Right cardiac atrium (tissue), 5 donors: ENCODE measurements at regions not wholly inside any gene's neighbourhood (a gene's known extent, or its start where the extent isn't known, plus 50 kb on each side); places are given as distances from the start of the nearest gene placed in this dataset.

Experiments used
- ATAC-seq, 2 donors: fragments of 200-7000 bp; cut with Tn5 transposase; one replicate each; pipeline versions ENCODE4 v1.8.0 to v1.9.1; 2020; ENCODE audit warnings: moderate library complexity in 2 of 2, mild to moderate bottlenecking in 1 of 2
- DNase-seq, 3 donors: peaks; one replicate each; pipeline ENCODE4 v3.0.0-alpha.2; 2020
- H3K27ac ChIP-seq: one replicate; pipeline ENCODE4 v1.5.1; 2013; ENCODE audit warnings: mild to moderate bottlenecking, low read length, control low read depth, moderate library complexity
- H3K27me3 ChIP-seq: one replicate; pipeline ENCODE4 v1.6.1; 2013; ENCODE audit not compliant: control insufficient read depth, insufficient read depth
- H3K4me1 ChIP-seq: one replicate; pipeline ENCODE4 v1.6.1; 2013; ENCODE audit warnings: low read length; ENCODE audit not compliant: control insufficient read depth, insufficient read depth
- H3K4me3 ChIP-seq: one replicate; pipeline ENCODE4 v1.5.1; 2013; ENCODE audit warnings: low read length, control low read depth
- H3K9me3 ChIP-seq: one replicate; pipeline ENCODE4 v1.6.1; 2013; ENCODE audit warnings: low read length; ENCODE audit not compliant: control insufficient read depth
- WGBS: extraction: QIAGEN DNeasy Blood & Tissue Kit; methylation state at CpG from one replicate; pipeline ENCODE4 v1.1.7; 2013; 5-methylcytosine and 5-hydroxymethylcytosine counted together
- intact Hi-C, 4 donors: fragments of 100-400 bp; cut with DNase I; formaldehyde crosslinking; loops; one replicate each; pipeline versions ENCODE4 v1.11.0 to v1.14.0; 2022 to 2023
- donor health status: healthy with polysubstance abuse.
- donor health status: DM: no; HTN: yes; CAD: no.
- donor health status: DM: no; HTN: no; CAD: no.
- donor health status: DM: no; HTN: yes; CAD: no; lungs with severe emphysema.
- donor health status: DM: yes; HTN: yes; CAD: no.

DNA sequence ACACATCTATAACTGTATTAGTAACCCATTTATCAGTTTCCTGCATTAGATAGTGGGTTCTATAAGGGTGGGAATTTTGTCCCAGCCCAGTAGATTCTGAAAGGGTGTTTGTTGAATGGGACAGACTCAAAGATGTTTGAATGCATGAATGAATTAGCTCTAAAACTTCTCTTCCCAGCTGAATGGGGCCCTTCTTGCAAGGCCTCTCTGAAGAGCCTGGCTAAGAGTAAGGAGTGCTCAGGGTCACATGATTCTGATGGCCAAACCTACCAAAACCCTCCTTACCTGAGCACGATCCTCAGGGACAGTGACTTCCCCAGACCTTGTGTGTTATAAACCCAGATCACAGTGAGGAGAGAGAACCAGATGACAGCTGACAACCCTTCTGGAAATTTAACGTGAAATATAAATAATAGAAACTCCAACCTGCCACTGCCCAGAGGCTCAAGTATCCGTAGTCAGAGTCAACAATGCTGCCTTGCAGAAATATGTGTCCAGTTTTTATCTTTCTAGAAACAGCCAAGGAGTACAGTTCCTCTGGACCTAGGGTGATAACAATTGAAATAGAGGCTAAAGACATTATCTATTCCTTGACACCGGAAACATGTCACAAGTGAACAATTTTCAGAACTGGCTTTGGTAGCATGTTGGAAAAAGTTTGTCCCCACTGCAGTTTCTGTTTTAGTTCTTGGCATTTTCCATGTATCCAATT lies 268.9 kb upstream of the MAF start:
- Histone ChIP-seq H3K9me3 (no peaks in the 10 kb centered on the region), H3K27me3 (no peaks in the 10 kb centered on the region), H3K4me3 (no peak overlapping the region), H3K4me1 (no peaks in the 10 kb centered on the region), H3K27ac (no peak overlapping the region)
- ATAC-seq (no peak), DNase-seq (no peak)
- intact Hi-C loops: no loop called here
- 59% methylated on average over 4 of the region's 4 CpGs for WGBS

DNA sequence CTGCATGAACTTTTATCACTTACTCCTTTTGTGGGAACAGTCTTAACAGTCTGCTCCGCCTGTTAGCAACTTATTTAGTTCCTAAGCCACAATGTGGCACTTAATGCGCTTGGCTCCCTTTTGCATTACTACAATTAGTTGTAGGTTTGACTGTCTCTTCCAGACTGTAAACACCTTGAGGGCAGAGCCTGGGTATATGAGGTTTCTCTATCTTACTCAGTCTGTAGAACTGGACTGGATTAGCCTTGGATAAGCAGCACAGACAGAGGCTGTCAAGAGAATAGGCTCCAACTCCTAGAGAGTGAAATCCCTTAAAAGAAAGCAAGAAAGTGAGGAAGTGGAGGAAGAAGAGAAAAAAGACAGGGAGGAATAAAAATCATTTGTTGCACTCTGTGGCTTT lies 268.3 kb upstream of the MAF start:
- 96% methylated on average over 2 of the region's 2 CpGs for WGBS
- intact Hi-C loops: no loop called here
- DNase-seq: no peak

DNA sequence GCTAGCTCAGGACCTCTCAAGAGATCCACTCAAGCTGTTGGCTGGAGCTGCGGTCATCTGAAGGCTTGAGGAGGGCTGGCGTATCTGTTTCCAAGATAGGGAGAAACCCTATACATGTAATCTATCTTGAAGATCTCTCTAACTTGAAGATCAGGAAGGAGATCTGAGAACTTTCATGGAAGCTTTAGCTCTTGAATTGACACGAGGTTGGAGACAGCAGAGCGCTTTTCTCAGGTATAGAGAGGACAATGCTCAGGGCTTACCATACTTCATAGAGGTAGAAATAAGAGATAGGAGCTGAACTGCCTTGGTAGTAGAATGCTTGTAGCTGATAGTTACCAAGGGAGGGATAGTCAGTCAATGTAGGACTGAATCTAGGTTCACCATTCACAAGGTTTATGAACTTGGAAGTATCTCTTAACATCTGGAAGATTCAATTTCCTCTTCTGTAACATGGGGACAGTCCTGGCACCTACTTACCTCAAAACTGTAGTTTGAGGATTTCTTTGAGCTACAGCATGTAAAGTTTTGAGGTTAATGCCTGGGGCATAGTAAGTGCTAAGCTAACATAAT lies 267.0 kb upstream of the MAF start:
- Histone ChIP-seq H3K9me3 (no peaks in the 10 kb centered on the region), H3K27ac (no peak overlapping the region), H3K4me1 (no peaks in the 10 kb centered on the region), H3K27me3 (no peaks in the 10 kb centered on the region), H3K4me3 (no peak overlapping the region)
- DNase-seq (no peak), ATAC-seq (no peak)
- intact Hi-C loops: no loop called here
- 87% methylated on average over 4 of the region's 4 CpGs for WGBS

More for the DNA sequence above, 268.3 kb upstream of the MAF start:
- no peak for ATAC-seq
- H3K9me3 ChIP-seq: no peaks in the 10 kb centered on the region
- no peaks in the 10 kb centered on the region for H3K27me3 ChIP-seq
- H3K4me3 ChIP-seq: no peak overlapping the region
- H3K27ac ChIP-seq: no peak overlapping the region
- no peaks in the 10 kb centered on the region for H3K4me1 ChIP-seq

- H3K27me3 ChIP-seq: peaks cover 3% of the 10 kb centered on the region
- intact Hi-C loops: no loop called here
- no peaks in the 10 kb centered on the region for H3K9me3 ChIP-seq
- no peak overlapping the region for H3K4me3 ChIP-seq
- no peak overlapping the region for H3K27ac ChIP-seq
- 87% methylated on average over 6 of the region's 6 CpGs for WGBS
- DNase-seq: no peak
- no peak for ATAC-seq
- no peaks in the 10 kb centered on the region for H3K4me1 ChIP-seq
Observed at GRCh38 chr16:79865918-79866317, 265.4 kb upstream of the MAF start.

DNA sequence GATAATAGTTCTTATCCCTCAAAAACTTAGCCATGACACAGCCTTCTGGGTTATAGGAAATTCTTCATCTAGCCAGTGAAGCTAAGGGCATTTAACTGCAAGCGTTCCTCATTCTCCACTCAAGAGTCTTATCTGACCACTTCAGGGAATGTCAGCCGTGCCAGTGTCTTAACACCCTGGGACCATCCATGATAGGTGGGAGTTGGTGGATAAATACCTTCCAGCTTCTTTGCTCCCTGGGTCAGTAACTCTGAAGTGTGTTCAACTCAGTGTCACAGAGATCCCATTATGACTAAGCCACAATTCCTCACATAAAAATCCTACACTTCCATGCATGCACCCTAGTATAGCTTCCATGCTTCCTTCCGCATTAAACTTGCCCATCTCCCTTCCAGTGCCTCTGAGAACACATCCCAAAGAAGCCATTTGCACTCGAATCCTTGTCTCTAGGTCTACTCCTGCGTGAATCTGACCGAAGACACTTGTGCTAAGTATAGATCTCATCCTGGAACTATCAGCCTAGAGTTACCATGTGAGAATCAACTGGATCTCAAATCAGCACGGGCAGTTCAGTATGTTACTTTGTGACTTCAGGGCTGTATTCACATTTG lies 264.3 kb upstream of the MAF start:
- WGBS: 72% methylated on average over 7 of the region's 7 CpGs
- no peak overlapping the region for H3K4me3 ChIP-seq
- DNase-seq (no peak), ATAC-seq (no peak)
- H3K9me3 ChIP-seq: no peaks in the 10 kb centered on the region
- peaks cover 3% of the 10 kb centered on the region for H3K27me3 ChIP-seq
- H3K27ac ChIP-seq: no peak overlapping the region
- H3K4me1 ChIP-seq: no peaks in the 10 kb centered on the region
- intact Hi-C loops: no loop called here

- peaks cover 3% of the 10 kb centered on the region for H3K27me3 ChIP-seq
- no peak for DNase-seq
- intact Hi-C loops: no loop called here
- H3K4me3 ChIP-seq: no peak overlapping the region
- no peaks in the 10 kb centered on the region for H3K9me3 ChIP-seq
- 64% methylated on average over 8 of the region's 8 CpGs for WGBS
- no peak for ATAC-seq
- no peaks in the 10 kb centered on the region for H3K4me1 ChIP-seq
- H3K27ac ChIP-seq: no peak overlapping the region
Observed at GRCh38 chr16:79864032-79864780, 263.7 kb upstream of the MAF start.

DNA sequence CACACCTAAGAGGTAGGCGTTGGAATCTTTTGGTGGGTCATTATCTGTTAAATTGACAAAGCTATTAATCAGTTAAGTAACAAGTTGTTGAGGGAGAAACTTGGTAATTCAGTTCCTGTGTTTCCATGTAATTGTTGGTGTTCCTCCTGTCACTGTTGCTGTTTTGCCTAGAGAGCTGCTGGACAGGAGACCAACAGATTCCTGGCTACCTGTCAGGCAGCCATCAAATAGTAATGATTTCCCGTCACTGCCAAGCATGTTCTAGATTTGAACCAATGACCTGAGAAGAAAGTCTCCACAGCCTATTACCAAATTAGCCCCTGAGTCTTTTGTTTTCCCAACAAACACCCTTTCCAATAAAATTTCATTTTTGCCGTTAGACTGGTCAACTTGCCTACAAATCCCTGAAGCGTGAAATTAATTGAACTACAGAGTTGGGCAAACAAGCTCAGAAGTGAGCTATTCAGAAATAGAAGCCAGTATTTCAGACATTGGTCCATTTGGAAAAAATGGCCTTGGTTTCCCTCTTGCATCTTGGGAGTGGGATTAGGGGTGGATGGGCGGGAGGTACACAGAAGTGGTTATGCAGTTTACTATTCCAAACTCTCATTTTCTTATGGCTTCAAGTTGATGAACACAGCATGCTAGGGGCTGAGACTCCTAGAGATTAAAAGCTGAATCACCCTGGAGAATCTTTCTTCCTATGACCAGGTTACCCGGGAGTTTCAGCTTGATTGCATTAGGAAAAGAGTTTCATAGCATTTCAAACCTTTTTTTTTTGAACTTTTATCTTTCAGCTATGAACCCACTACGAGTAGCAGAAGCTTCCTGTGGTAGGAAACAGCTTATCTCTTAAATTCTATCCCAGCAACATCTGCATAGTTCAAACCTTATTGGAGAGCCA lies 262.8 kb upstream of the MAF start:
- H3K27me3 ChIP-seq: peaks cover 3% of the 10 kb centered on the region
- DNase-seq (no peak), ATAC-seq (no peak)
- H3K27ac ChIP-seq: no peak overlapping the region
- no peaks in the 10 kb centered on the region for H3K9me3 ChIP-seq
- H3K4me3 ChIP-seq: no peak overlapping the region
- intact Hi-C loops: no loop called here
- 81% methylated on average over 7 of the region's 7 CpGs for WGBS
- H3K4me1 ChIP-seq: no peaks in the 10 kb centered on the region

DNA sequence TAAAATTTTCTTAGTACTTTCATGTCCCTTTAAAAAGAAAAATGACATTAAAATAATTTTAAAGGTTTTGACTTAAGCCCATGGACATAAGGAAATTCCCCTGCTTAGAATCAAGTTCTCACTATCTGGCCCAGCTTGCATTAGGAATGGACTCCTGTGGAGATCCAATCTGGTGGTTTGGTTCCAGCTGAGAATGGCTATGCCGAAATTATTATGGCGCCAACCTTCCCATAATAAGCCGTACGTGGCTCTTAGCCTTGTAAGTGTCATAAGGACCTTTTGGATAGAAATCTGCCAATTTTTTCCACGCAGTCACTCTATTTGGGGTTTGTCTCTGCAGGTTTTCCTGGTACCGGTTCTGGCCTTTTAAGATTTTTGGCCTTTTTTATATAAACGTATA lies 262.1 kb upstream of the MAF start:
- intact Hi-C loops: no loop called here
- no peaks in the 10 kb centered on the region for H3K9me3 ChIP-seq
- 96% methylated on average over 7 of the region's 7 CpGs for WGBS
- ATAC-seq: no peak
- no peak for DNase-seq
- no peak overlapping the region for H3K4me3 ChIP-seq
- no peaks in the 10 kb centered on the region for H3K4me1 ChIP-seq
- H3K27me3 ChIP-seq: peaks cover 3% of the 10 kb centered on the region
- no peak overlapping the region for H3K27ac ChIP-seq

DNA sequence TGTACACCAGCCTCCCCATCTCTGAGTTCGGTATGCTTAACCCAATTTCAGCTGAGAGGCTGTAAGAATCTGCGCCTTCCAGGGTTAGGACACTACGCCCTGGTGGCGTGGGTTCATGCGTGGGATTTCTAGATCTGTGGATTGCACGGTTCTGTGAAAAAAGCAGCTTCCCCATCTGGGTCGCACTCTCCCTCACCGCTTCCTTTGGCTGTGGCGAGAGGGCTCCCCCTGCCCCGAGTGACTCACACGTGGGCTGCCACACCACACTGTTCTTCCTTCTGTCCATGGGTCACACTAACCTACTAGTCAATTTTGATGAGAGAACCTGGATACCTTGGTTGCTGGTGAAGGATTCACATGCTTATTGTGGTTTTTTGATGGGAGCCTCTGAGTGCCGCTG lies 256.0 kb upstream of the MAF start:
- H3K4me3 ChIP-seq: no peak overlapping the region

GRCh38 chr16:79850348-79850747 lies 249.8 kb upstream of the MAF start:
- Histone ChIP-seq H3K27ac (no peak overlapping the region), H3K4me3 (no peak overlapping the region), H3K27me3 (no peaks in the 10 kb centered on the region), H3K4me1 (no peaks in the 10 kb centered on the region), H3K9me3 (no peaks in the 10 kb centered on the region)
- intact Hi-C loops: no loop called here
- no peak for ATAC-seq
- WGBS: 52% methylated on average over 3 of the region's 3 CpGs
- no peak for DNase-seq

More for the DNA sequence above, 256.0 kb upstream of the MAF start:
- Histone ChIP-seq H3K9me3 (no peaks in the 10 kb centered on the region), H3K4me1 (no peaks in the 10 kb centered on the region), H3K27ac (no peak overlapping the region), H3K27me3 (peaks cover 3% of the 10 kb centered on the region)
- ATAC-seq (no peak), DNase-seq (no peak)
- intact Hi-C loops: no loop called here
- WGBS: 86% methylated on average over 12 of the region's 12 CpGs
